OCI-LY7 (cell line): ENCODE measurements at regions not wholly inside any gene's neighbourhood (a gene's known extent, or its start where the extent isn't known, plus 50 kb on each side); places are given as distances from the start of the nearest gene placed in this dataset.

Source experiments
- CTCF ChIP-seq: fragments of 200-600 bp; sonication (generic); conservative IDR thresholded peaks from 2 replicates; pipeline ENCODE4 v1.5.1; 2014; ENCODE audit warnings: mild to moderate bottlenecking, antibody characterized with exemption, low read length, moderate library complexity, mixed read lengths
- EZH2phosphoT487 ChIP-seq: fragments of 200-600 bp; sonication (generic); IDR thresholded peaks from 2 replicates; pipeline ENCODE4 v1.6.1; 2018; ENCODE audit warnings: low read depth, borderline replicate concordance, mild to moderate bottlenecking, mixed run types, antibody characterized with exemption, low read length, moderate library complexity, mixed read lengths

DNA sequence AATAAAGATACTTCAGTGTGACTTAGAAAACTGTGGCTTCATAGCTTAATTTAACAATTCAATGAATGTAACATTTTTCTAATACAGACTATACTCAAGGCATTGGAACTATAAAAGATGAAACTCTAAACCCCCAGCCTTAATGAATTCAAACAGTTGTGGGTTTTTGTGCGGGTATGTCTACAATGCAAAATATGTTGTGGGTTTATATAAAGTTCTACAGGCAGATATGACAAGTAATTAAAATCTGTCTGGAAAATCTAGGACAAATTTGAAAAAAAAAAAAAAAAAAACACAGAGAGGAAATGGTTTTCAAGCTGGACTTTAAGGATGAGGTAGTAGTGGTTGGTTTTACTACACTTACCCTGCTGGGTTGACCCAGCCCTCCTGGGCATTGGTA is 467.5 kb upstream of the TLE4 start:
- TF ChIP-seq CTCF (no peak), EZH2phosphoT487 (no peak)
